Activated CD4-positive, alpha-beta T cell treated with anti-CD3 and anti-CD28 coated beads, Interleukin-10, Interleukin-2, amounts not matched to agents 100 ng/mL and 50 ng/mL, durations not matched to agents 16 hours and 8 hours (primary cell): ENCODE measurements at regions not wholly inside any gene's neighbourhood (a gene's known extent, or its start where the extent isn't known, plus 50 kb on each side); places are given as distances from the start of the nearest gene placed in this dataset.

Experiments
- DNase-seq: peaks from one replicate; pipeline ENCODE4 v3.0.0-alpha.2; 2020

DNA sequence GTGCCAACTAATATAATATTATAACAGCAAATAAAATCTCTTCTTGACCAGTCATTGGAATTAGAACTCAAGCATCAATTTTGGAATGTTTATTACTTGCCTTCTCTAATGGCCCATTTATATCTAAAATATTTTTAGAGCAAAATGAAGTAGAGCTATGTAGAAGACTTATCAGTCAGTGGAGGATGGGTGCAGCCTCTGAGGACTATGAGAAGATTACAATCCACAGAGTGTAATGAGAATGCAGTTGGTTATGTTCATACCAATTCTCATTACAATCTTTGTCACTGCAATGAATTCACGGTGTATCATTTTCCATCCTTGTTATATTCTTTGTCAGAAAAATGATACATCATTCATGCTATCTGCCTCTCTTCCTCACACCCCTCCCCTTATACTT lies 878.1 kb downstream of the CENPC start:
- DNase-seq = no peak

DNA sequence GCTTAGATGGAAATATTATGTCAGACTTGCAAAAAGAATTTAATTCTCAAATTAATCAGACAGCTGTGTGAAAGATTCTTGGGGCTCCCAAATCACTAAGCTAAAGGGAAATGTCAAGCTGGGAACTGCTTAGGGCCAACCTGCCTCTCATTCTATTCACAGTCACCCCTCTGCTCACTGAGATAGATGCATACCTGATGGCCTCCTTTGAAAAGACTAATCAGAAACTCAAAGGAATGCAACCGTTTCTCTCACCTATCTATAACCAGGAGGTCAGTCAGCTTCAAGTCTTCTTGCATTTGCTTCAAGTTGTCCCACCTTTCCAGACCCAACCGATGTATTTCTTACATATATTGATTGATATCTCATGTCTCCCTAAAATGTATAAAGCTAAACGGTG lies 882.7 kb downstream of the CENPC start:
- no peak for DNase-seq

DNA sequence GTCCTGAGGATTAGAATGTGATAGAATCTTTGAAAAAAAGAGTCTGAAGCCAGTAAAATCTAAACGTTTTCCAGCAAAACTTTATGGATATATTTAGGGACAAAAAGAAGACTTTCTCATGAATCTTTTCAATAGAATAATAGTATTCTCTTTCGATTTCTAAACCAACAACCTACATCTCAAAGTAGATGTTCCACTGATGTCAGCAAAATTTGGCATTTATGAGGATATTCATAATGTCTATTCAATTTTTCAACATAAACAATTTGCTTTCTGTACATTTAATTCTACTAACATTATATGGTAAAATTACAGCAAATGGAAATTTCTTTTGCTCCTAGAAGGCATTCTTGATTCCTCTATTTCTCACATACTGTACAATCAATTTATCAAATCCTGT lies 886.5 kb downstream of the CENPC start:
- no peak for DNase-seq

DNA sequence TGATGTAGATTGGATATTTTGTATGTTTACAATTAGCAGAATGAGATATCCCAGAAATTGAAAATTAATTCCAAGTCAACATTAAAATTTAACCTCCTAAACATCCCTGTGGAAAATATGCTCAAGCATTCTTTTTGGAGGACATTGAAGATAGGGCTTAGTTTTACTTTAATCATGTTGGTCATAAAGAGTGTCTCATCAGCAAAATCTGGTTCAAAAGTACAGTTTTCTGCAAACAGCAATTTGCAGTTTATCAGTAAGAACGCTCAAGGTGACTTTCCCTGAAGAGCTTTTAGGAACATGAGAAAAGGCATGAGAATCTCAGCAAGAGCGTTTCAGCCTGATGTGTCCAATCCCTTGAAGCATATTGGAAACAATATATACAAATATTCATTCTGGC lies 889.8 kb downstream of the CENPC start:
- DNase-seq = no peak

DNA sequence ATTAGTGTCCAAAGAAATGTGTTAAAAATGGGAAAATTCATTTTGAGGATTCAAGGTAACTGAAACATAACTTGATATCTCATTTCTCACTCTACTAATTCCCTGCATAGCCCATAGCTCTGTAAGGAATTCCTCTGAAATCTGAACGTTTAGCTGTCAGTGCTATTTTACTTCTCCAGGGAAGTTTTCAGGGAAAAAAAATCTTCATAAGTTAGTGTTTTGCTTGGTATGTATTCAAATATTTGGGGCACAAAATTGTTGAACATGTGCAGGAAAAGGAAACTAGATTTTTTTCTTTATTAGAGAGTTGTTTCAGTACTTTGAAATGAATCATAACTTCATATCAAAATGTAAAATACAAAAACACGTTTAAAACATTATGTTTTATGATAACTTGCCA lies 891.4 kb downstream of the CENPC start:
- DNase-seq = no peak

DNA sequence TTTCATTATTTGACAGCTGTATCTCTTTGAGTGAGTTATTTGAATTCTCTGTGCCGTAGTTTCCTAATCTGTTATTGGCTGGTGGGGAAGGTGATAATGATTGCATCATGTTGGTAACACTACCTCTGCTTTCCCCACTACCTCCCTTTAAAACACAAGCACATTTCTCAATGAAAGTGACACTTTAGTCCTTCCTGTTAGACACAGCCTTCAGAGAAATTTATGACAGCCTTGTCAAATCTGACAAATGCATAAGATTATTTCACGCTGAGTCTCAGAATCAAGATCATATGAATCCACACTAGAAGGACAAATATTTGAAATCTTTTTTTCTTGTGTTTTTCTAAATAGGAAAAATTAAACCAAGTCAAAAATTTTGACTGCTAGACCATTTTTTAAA lies 896.1 kb downstream of the CENPC start:
- DNase-seq = no peak

DNA sequence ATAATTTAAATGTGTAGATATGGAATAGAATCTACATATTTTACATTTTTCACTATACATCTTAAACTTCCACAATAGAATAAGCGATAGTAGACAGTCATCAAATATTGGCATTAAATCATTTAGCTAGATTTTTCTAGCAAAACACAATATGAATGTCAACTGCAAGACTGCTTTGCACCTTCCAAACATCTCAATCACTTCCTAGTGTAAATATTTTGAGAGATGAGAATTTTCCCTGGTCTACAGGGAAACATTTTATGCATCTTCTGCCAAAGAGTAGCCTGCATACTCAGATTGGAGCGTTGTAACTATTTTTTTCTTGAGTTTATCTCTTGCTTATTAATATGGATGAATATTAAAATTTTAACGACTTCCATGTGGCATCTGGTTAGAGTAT lies 897.4 kb downstream of the CENPC start:
- no peak for DNase-seq

DNA sequence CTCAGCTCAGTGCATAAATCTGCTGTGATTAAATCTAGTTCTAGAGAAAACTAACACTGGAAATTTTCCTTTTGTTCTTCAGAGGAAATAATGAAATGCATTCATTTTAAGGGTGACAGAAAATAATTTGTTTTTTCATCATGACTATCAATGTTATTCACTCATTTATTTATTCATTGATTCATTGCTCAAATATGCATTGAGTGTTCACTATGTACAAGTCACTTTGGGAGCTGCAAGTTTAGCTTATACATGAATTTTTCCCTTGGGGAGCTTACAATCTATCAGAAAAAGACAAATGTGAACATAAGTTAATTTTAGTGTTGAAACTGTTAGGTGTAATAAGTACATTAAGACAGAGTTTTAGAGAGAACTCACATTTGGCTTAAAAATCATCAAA lies 897.8 kb downstream of the CENPC start:
- DNase-seq = no peak

DNA sequence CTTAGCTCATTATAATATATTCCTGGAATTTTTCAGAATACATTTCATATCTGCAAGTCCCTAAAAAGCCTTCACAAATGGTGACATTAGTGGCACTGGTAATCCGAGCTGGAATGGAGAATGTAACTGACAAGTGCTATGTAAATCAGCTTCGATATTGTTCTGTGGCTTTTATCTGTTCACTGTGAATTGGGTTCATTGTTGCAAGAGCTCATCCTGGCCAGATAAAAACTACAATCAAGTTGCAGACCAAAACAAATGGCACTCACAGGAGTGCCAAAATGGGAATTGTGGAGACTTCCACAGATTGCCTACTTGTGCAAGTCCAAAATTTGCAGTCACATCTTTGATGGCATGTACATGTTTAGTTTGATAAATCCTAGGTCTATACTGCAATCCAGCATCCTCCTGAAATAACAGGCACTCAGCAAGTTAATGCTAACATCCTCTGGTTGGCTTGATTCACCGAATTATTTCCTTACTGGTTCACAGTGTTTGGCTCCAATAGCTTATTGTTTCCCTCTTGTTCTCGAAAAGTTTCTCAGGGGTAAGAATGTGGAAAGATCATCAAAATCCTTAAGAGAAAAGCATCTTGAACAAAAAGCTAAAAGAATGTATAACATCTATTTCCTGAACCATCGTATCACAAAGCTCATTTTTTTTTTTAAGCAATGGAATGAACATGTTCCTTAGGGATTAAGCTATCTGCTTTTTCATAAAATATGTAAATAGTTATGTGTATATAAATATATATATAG lies 904.9 kb downstream of the CENPC start:
- DNase-seq = no peak

DNA sequence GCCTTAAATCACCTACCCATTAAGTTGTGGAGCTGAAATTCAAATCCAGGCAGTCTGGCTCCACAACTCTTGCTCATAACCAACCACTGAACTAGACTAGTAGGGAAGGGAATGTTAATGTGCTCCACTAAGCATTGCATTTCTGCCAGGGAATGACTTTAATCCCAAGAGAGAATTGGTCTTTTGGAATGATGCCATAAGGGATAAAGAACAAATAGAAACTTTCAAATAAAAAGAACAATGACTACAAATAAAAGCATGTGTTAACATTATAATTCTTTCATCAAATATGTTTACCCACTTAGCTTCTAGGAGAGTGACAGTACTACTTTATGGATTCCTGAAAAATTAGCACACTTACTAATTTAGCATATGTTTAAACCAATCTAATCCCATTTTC lies 905.9 kb downstream of the CENPC start:
- DNase-seq = no peak

DNA sequence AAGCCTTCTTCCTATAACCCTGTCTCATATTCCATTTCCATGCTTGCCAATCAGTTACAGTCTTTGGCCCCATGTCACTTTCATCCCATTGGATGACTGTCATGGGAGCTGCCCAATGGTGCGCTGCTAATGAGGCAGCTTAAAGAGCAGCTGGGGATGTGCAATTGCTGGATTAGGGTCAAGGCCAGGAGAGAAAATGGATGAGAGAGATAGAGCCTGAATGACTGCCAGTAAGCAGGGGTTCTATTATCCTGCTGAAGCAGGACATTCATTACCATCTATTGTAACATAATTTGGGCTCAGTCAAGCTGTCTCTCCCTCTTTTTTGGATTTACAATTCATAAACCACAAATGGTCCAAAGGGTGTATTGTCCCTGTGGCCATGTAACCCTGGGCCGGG lies 909.0 kb downstream of the CENPC start:
- no peak for DNase-seq

DNA sequence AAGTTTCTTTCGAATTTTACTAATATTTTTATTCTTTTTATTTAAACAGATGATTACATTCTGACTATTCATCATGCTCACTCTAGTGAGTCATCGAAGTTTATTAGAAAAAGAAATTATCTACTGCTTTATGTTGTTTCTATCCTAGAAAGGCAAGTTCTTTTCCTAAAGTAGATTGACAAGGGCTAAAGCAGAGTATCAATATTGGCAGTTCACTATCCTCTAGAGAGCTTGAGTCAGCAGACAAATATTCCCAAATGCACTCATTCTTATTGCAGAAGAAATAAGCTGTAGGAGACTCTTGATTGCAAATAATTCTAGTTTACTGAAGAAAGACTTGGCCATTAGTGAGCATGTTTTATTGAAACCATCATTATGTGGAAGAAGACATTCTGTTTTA lies 911.8 kb downstream of the CENPC start:
- DNase-seq = no peak

DNA sequence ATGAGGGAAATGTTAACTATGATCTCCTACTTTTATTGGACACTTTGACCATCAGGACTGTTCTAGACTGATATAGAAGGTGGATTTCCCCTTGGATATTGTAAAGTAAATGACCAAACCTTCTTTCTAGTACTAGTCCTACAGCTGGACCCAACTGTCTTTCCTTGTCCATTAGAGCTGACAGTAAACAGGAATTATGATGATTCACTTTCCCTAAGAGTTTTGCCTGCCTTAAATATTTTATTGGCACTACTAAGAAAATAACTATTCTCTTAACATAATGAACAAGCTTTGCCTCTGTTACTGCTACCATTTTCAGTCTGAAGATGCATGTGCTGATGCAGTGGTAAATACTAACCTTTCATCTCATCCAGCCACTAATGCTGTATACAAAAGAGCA lies 915.4 kb downstream of the CENPC start:
- no peak for DNase-seq

DNA sequence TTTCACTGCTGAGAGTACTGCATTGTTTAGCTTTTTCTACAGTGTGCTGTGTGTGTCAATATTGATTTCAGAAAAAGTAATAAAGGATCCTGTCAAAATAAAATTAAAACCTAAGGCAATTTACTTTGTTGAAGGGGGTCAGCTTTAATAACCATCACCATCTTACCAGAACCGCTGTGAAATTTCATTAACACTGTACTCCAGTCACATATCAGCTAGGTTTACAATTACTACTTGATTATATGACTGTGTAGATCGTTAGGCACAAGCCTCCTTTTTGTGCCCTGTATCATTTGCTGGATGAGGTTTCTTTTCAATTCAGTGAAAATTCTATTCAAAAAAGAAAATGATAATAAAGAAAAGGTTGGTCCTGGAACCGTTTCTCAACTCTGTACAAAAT lies 917.2 kb downstream of the CENPC start:
- no peak for DNase-seq

DNA sequence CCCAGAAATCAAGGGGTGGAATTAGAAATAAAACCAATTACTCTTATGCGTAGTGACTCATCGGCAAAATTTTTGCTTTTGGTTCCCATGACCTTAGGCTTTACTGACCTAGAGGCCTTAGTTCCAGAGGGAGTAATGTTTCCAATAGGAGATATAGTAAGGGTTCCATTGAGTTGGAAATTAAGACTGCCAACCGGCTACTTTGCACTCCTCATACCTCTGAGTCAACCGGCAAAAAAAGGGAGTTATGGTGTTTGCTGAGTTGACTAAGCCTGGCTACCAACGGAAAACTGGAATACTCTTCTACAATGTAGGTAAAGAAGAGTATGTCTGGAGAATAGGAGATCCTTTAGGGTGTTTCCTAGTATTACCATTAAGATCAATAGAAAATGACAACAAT lies 919.8 kb downstream of the CENPC start:
- DNase-seq = no peak

DNA sequence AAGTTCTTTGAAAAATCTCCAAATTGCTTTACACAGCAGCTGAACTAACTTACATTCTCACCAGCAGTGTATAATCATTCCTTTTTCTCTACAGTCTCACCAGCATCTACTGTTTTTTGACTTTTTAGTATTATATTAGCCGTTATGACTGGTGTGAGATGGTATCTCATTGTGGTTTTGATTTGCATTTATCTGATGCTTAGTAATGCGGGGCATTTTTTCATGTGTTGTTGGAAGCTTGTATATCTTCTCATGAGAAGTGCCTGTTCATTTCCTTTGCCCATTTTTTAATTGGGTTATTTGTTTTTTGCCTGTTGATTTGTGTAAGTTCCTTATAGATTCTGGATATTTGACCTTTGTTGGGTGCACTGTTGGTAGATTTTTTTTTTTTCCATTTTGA lies 931.7 kb downstream of the CENPC start:
- no peak for DNase-seq

DNA sequence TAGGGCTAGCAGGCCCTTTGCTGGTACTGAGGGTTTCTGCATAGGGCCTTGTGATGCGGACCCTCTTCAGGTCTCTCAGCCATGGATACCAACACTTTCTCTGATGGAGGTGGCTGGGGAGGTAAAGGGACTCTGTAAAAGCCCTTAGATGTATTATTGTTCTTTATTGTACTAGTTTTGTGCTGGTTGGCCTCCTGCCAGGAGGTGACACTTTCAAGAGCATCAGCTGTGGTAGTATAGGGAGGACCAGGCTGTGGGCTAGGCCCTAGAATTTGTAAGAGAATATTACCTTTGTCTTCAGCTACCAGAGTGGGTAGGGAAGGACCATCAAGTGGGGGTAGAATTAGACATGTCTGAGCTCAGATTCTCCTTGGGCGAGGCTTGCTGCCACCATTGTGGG lies 936.3 kb downstream of the CENPC start:
- DNase-seq = no peak

DNA sequence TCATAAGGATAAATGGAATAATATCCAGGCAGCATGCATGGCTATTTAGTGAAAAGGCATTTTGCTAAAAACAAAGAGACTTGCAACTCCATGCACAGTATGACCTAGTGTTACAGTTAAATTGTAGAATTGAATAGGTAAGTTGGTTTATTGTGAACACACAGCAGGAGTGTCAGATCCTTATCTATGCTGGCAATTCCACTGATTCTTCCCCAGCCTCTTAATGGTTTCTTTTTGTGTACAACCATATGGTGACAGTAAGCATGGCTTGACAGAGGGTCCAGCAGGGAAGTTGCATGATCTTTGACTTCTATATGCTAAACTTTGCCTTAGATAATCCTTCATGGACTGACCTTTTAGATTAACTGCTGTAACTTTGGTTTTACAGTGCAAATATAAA lies 936.6 kb upstream of the EPHA5 start:
- no peak for DNase-seq

DNA sequence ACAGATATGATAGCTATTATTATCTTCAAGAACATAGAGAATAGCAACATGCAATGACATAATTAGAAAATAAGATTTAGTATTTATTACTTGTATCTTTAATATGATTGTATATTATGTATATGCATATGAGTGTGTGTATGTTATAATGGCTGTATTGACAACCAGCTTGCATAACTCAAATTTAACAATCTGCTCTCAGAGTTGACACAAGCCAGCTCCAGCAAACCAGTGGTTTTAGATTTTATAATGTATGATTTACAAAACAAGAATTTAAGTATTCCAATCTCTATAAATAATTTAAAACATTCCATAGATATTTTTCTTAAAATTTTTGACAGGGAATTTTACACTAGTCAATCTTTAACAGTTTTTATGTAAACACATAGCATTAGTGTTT lies 935.9 kb upstream of the EPHA5 start:
- DNase-seq = no peak

DNA sequence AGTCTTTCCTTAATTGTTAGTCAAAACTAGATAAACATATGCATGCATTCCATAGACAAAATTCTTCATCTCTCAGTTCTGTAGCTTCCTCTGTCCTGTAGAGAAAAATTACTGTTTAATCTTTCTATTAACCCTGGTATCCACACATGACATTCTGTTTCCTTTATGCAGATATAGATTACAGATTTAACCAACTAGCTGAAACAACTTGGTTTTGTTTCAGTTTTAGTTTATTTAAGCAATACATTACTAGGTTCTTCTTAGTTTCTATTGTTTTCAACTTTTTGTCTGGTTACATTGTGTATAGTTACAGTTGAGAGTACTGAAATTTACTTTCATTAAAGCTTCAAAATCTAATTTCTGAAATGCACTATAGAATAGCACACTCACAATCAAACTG lies 933.9 kb upstream of the EPHA5 start:
- no peak for DNase-seq

DNA sequence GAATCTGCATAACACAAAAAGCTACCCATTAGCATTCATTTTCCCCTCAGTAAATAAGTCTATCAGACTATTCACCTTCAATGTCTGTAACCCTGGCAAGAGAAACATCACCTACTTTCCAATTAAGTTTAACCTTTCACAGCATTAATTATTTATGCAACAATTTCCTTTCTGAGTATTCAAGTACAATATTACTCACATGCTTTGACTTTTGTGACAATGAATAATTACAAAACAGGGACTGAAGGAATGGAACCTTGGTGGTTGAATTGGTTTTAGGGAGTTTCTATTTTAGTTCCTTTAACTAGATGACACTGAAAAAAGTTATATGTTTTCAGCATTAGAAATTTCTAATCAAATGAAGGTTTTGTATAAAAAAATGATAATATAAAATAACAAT lies 932.3 kb upstream of the EPHA5 start:
- peak; percentile 0 for DNase-seq

DNA sequence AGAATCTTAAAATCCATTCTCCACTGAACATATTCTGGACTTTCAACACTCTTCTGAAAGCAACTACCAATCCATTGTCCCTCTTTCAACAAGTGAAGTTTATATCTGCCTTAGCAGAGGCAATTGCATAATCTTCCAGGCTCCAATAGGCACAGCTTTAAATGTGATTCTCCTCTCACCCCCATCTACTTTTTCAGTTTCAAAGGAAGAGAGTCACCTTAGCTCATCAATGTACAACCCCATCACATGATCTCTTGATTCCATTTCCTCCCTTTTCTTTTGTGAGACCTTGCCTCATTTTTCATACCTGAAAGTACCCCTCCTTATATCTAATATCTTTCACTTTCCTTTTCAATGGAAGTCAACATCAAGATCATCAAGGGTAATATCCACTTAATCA lies 921.7 kb upstream of the EPHA5 start:
- no peak for DNase-seq

DNA sequence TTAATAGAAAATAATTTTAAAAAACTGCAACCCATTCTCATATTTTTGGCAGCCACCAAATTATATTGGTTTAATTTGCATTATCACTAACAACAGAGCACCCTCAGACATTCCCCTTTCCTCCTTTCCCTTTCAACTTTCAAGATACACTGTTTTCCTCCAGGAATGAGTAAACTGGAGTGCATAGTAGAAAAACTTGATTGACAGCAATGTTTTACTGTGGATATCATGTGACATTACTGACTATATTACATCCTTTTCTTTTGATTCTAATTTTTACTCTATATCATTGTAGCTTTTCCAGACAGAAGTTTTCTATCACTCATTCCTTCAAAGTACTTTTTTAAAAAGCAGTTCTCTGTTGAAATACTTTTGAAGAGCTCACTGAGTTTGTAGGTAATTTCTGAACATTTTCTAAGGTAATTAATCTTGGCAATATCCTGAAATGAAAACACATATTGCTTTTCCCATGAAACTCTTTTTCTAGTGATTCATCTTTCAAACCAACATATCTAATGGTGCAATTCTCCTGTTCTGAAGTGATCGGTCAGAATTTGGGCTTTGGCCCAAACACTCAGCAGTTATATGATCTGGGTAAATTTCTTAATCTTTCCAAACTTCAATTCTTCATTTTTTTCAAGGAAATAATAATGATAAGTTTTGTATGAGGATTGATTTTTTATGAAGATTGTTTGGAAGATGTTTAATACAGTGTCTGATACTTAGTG lies 920.4 kb upstream of the EPHA5 start:
- DNase-seq = no peak

DNA sequence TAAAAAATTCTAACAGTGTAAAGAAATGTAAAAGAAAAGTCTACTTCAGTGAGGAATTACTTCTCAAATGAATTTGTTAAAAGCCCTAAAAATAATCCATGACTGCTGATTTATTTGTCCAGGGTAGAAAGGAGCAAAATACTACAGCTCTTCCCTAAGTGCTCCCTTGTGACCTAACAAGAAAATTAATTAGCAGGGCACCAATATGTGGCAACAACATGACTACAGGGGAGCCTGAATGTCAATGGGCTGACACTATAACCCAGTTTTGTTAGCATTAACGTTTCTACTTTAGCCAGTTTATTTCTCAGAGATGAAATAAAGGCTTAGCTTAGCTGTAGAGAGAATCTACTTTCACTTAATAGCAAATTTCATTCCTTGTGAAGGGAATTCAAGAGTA lies 918.9 kb upstream of the EPHA5 start:
- no peak for DNase-seq

DNA sequence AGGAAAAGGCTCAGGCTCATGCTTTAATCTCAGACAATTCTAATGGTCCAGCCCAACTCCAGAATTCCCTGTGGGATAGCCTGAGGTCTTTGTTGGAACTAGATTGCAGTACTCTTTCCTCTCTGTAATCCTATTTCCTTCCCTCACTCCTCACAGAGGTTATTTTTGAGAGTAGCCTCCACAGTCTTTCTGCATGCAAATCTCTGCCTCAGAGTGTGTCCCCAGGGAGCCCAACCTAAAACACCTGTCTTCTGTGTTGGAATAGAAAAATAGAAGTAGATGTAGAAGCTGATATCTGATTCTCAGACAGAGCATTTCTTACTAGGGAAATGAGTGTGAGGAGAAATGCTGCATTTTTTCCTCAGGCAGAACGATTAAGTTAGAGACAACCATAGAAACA lies 915.5 kb upstream of the EPHA5 start:
- no peak for DNase-seq
